ENCODE measurements at regions not wholly inside any gene's neighbourhood (a gene's known extent, or its start where the extent isn't known, plus 50 kb on each side); places are given as distances from the start of the nearest gene placed in this dataset.

GRCh38 chr2:217515615-217516309 is 487.0 kb downstream of the TNS1 start (continued):
- TF ChIP-seq GMEB1 (CRISPR knock-in tag; IDR thresholded peaks at IDR 0.05; ENCODE audit: borderline replicate concordance) (no peak), HIVEP1 (CRISPR knock-in tag; IDR thresholded peaks at IDR 0.05) (no peak), ZNF713 (CRISPR knock-in tag; IDR thresholded peaks at IDR 0.05) (no peak)

- H3K79me2 ChIP-seq (ENCODE audit: insufficient read depth, low read length): no peaks in the 10 kb centered on the region
- no peak overlapping the region for H3K4me2 ChIP-seq (ENCODE audit: low read depth, low read length)
- DNase-seq (ENCODE audit: low spot score) (no peak), FAIRE-seq (no peak), ATAC-seq (no peak)
- no peak overlapping the region for H3K4me3 ChIP-seq (replicated peaks in 1 of 3; ENCODE audit: insufficient read depth in 1 of 3, low read depth in 2 of 3, low read length in 3 of 3)
- WGBS (ENCODE audit: low lambda C conversion rate): 3% methylated on average over 1 of the region's 1 CpG
- no peak overlapping the region for H2AFZ ChIP-seq (ENCODE audit: low read length)
- intact Hi-C loops (cut with micrococcal nuclease; ENCODE audit: unreplicated experiment) (loop anchor here (5.0 kb wide), 1 partner anchor 996 kb away; no protein-coding TSS in a partner anchor), in situ Hi-C loops (cut with HindIII; ENCODE audit: extremely low pct_ligation_motif_present, low pct_unique_long_range_greater_than_20kb) (loop anchor here (5.0 to 25.0 kb wide), 3 partner anchors 471 to 1001 kb away; partner anchors contain the start of gene IGFBP5)
- no peak overlapping the region for H3K9ac ChIP-seq (ENCODE audit: insufficient read depth, low read depth, low read length)
- H3K27me3 ChIP-seq (ENCODE audit: control insufficient read depth in 1 of 2, insufficient read depth in 2 of 2, low read length in 2 of 2): no peaks in the 10 kb centered on the region
- no peaks in the 10 kb centered on the region for H3K4me1 ChIP-seq (ENCODE audit: insufficient read depth, low read length)
- H4K20me1 ChIP-seq (ENCODE audit: insufficient read depth, low read length): no peaks in the 10 kb centered on the region
- no peak overlapping the region for H3K27ac ChIP-seq (ENCODE audit: extremely low read length, insufficient read depth, low read length)
- no TSS peak for BruUV-seq (replicated peaks)
- no peaks in the 10 kb centered on the region for H3K9me3 ChIP-seq (ENCODE audit: low read length)
- no peaks in the 10 kb centered on the region for H3K36me3 ChIP-seq (replicated peaks in 1 of 2; ENCODE audit: control insufficient read depth in 1 of 2, insufficient read depth in 2 of 2, low read length in 2 of 2)
- ChIA-PET CTCF (ENCODE audit: low intra/inter-chr PET ratio, low total read pairs) (no interaction called here), POLR2A (no interaction called here)
- TF ChIP-seq PLRG1 (conservative IDR thresholded peaks at IDR 0.05) (no peak), ZNF318 (CRISPR knock-in tag; IDR thresholded peaks at IDR 0.05) (no peak), ZNF260 (CRISPR knock-in tag; IDR thresholded peaks at IDR 0.05; ENCODE audit: borderline replicate concordance, low read depth) (no peak), FOSL1 (CRISPR knock-in tag; IDR thresholded peaks at IDR 0.05; ENCODE audit: borderline replicate concordance) (no peak), ZKSCAN1 (IDR thresholded peaks at IDR 0.05; ENCODE audit: low read length) (no peak), ZBTB46 (CRISPR knock-in tag; IDR thresholded peaks at IDR 0.05; ENCODE audit: borderline replicate concordance) (no peak), ZNF432 (CRISPR knock-in tag; IDR thresholded peaks at IDR 0.05; ENCODE audit: borderline replicate concordance) (no peak), ZNF34 (CRISPR knock-in tag; IDR thresholded peaks at IDR 0.05; ENCODE audit: borderline replicate concordance) (no peak)
Measured at GRCh38 chr2:217513258-217513657, 489.5 kb downstream of the TNS1 start.
